AML-193 (cell line): ENCODE measurements at regions not wholly inside any gene's neighbourhood (a gene's known extent, or its start where the extent isn't known, plus 50 kb on each side); places are given as distances from the start of the nearest gene placed in this dataset.

Experiments
- DNase-seq, 2 experiments: peaks; one replicate each; lab custom pipeline; 2025; lab: John Stamatoyannopoulos, UW

- no peak for DNase-seq
Measured at GRCh38 chr17:13740686-13741085, 139.0 kb upstream of the HS3ST3A1 start.

GRCh38 chr17:13741744-13742143 lies 140.0 kb upstream of the HS3ST3A1 start:
- DNase-seq, result no peak

- no peak for DNase-seq
Measured at GRCh38 chr17:13743906-13744305, 142.2 kb upstream of the HS3ST3A1 start.

GRCh38 chr17:13746404-13746803 lies 144.7 kb upstream of the HS3ST3A1 start:
- no peak for DNase-seq

- DNase-seq, result no peak
Measured at GRCh38 chr17:13749166-13749890, 147.6 kb upstream of the HS3ST3A1 start.

- DNase-seq, result no peak
Measured at GRCh38 chr17:13749891-13750235, 148.1 kb upstream of the HS3ST3A1 start.

- no peak for DNase-seq
Measured at GRCh38 chr17:13750816-13751793, 149.4 kb upstream of the HS3ST3A1 start.

GRCh38 chr17:13753154-13753553 lies 151.4 kb upstream of the HS3ST3A1 start:
- no peak for DNase-seq

GRCh38 chr17:13753771-13754170 lies 152.0 kb upstream of the HS3ST3A1 start:
- no peak for DNase-seq

GRCh38 chr17:13755851-13756250 lies 154.1 kb upstream of the HS3ST3A1 start:
- no peak for DNase-seq

- DNase-seq, result no peak
Measured at GRCh38 chr17:13756763-13757162, 155.0 kb upstream of the HS3ST3A1 start.

- DNase-seq, result no peak
Measured at GRCh38 chr17:13757871-13758270, 156.1 kb upstream of the HS3ST3A1 start.

GRCh38 chr17:13759518-13760335 lies 158.0 kb upstream of the HS3ST3A1 start:
- no peak for DNase-seq

GRCh38 chr17:13761038-13761603 lies 159.4 kb upstream of the HS3ST3A1 start:
- DNase-seq, result no peak

GRCh38 chr17:13765701-13766100 lies 164.0 kb upstream of the HS3ST3A1 start:
- no peak for DNase-seq

GRCh38 chr17:13770702-13771101 lies 169.0 kb upstream of the HS3ST3A1 start:
- no peak for DNase-seq

- no peak for DNase-seq
Measured at GRCh38 chr17:13775450-13775849, 173.7 kb upstream of the HS3ST3A1 start.

- no peak for DNase-seq
Measured at GRCh38 chr17:13776027-13776551, 174.4 kb upstream of the HS3ST3A1 start.

- no peak for DNase-seq
Measured at GRCh38 chr17:13777003-13777402, 175.3 kb upstream of the HS3ST3A1 start.

- DNase-seq, result no peak
Measured at GRCh38 chr17:13784434-13785095, 182.8 kb upstream of the HS3ST3A1 start.

GRCh38 chr17:13785981-13786598 lies 184.4 kb upstream of the HS3ST3A1 start:
- no peak for DNase-seq
